Cardiac muscle cell (in vitro differentiated cells and primary cell): ENCODE measurements at regions not wholly inside any gene's neighbourhood (a gene's known extent, or its start where the extent isn't known, plus 50 kb on each side); places are given as distances from the start of the nearest gene placed in this dataset.
A peak's percentile ranks its signal among the peaks of the same experiment; 100 is the strongest.

ENCODE experiments used
- DNase-seq, 2 donors: peaks; one replicate each; pipeline versions ENCODE4 v3.0.0 to v3.0.0-alpha.2; 2010 to 2017; ENCODE audit warnings: low read depth in 1 of 2, low spot score in 1 of 2
- H3K27ac ChIP-seq: fragments of 200-600 bp; sonication (generic); 2 replicates; pipeline ENCODE4 v1.5.1; 2016
- H3K27me3 ChIP-seq: fragments of 200-600 bp; sonication (generic); 2 replicates; pipeline ENCODE4 v1.6.0; 2016; ENCODE audit warnings: control low read depth
- H3K36me3 ChIP-seq: fragments of 200-600 bp; sonication (generic); 2 replicates; pipeline ENCODE4 v1.5.1; 2016; ENCODE audit warnings: control low read depth
- H3K4me1 ChIP-seq: fragments of 200-600 bp; sonication (generic); 2 replicates; pipeline ENCODE4 v1.8.1; 2017; ENCODE audit warnings: low read depth, mild to moderate bottlenecking, mixed run types
- H3K4me3 ChIP-seq: fragments of 200-600 bp; sonication (generic); 2 replicates; pipeline ENCODE4 v1.5.1; 2016; ENCODE audit warnings: mild to moderate bottlenecking
- H3K9me3 ChIP-seq: fragments of 200-600 bp; sonication (generic); 2 replicates; pipeline ENCODE4 v1.5.1; 2017; ENCODE audit warnings: low read depth, mild to moderate bottlenecking, control low read depth
- CTCF ChIP-seq: IDR thresholded peaks from 2 replicates; pipeline ENCODE4 v1.5.1; 2012; ENCODE audit warnings: low read depth, mild to moderate bottlenecking, low read length

GRCh38 chr7:80309377-80309776, 174.7 kb downstream of the GNAI1 start:
- Histone ChIP-seq H3K4me3 (no peak overlapping the region), H3K9me3 (no peaks in the 10 kb centered on the region), H3K27ac (no peak overlapping the region), H3K36me3 (no peaks in the 10 kb centered on the region), H3K27me3 (no peaks in the 10 kb centered on the region), H3K4me1 (no peaks in the 10 kb centered on the region)
- no peak for DNase-seq
- TF ChIP-seq CTCF, result no peak

GRCh38 chr7:80307227-80307856, 172.7 kb downstream of the GNAI1 start:
- no peak for TF ChIP-seq CTCF

GRCh38 chr7:80303315-80303714, 168.7 kb downstream of the GNAI1 start:
- Histone ChIP-seq H3K9me3 (no peaks in the 10 kb centered on the region), H3K27ac (no peak overlapping the region), H3K4me3 (no peak overlapping the region), H3K27me3 (no peaks in the 10 kb centered on the region), H3K4me1 (no peaks in the 10 kb centered on the region), H3K36me3 (no peaks in the 10 kb centered on the region)
- no peak for DNase-seq
- TF ChIP-seq CTCF, result no peak

More at GRCh38 chr7:80307227-80307856, 172.7 kb downstream of the GNAI1 start:
- Histone ChIP-seq H3K36me3 (no peaks in the 10 kb centered on the region), H3K4me1 (no peaks in the 10 kb centered on the region), H3K9me3 (no peaks in the 10 kb centered on the region), H3K4me3 (no peak overlapping the region), H3K27ac (no peak overlapping the region), H3K27me3 (no peaks in the 10 kb centered on the region)
- peak in 1 of 2 donors; percentile 80 for DNase-seq

GRCh38 chr7:80302636-80303035, 168.0 kb downstream of the GNAI1 start:
- no peak overlapping the region for H3K4me3 ChIP-seq
- no peaks in the 10 kb centered on the region for H3K9me3 ChIP-seq
- H3K27ac ChIP-seq, result no peak overlapping the region
- no peak for DNase-seq
- no peaks in the 10 kb centered on the region for H3K36me3 ChIP-seq
- H3K27me3 ChIP-seq, result no peaks in the 10 kb centered on the region
- no peaks in the 10 kb centered on the region for H3K4me1 ChIP-seq
- TF ChIP-seq CTCF, result no peak

- H3K4me3 ChIP-seq, result no peak overlapping the region
- H3K9me3 ChIP-seq, result no peaks in the 10 kb centered on the region
- H3K4me1 ChIP-seq, result no peaks in the 10 kb centered on the region
- no peaks in the 10 kb centered on the region for H3K27me3 ChIP-seq
- no peaks in the 10 kb centered on the region for H3K36me3 ChIP-seq
- DNase-seq, result no peak
- TF ChIP-seq CTCF, result no peak
- H3K27ac ChIP-seq, result no peak overlapping the region
Observed at GRCh38 chr7:80302078-80302477, 167.4 kb downstream of the GNAI1 start.
